GM12892 (cell line): ENCODE measurements at regions not wholly inside any gene's neighbourhood (a gene's known extent, or its start where the extent isn't known, plus 50 kb on each side); places are given as distances from the start of the nearest gene placed in this dataset.

Experiments
- POLR2A ChIP-seq: IDR thresholded peaks from 2 replicates; pipeline ENCODE4 v1.6.1; 2011; ENCODE audit warnings: low read depth, low read length, control low read depth
- POLR2AphosphoS5 ChIP-seq: IDR thresholded peaks from 2 replicates; pipeline ENCODE4 v1.6.1; 2011; ENCODE audit warnings: low read depth, low read length, control low read depth
- TAF1 ChIP-seq: IDR thresholded peaks from 2 replicates; pipeline ENCODE4 v1.6.1; 2011; ENCODE audit warnings: low read depth, mild to moderate bottlenecking, control low read depth, low read length, borderline replicate concordance

- TF ChIP-seq POLR2A (no peak), POLR2AphosphoS5 (no peak), TAF1 (no peak)
Measured at GRCh38 chr3:115323380-115323779, 176.3 kb upstream of the ZBTB20 start.
